GM12892 (cell line): ENCODE measurements at regions not wholly inside any gene's neighbourhood (a gene's known extent, or its start where the extent isn't known, plus 50 kb on each side); places are given as distances from the start of the nearest gene placed in this dataset.

Source experiments
- POLR2A ChIP-seq: IDR thresholded peaks from 2 replicates; pipeline ENCODE4 v1.6.1; 2011; ENCODE audit warnings: low read depth, low read length, control low read depth
- POLR2AphosphoS5 ChIP-seq: IDR thresholded peaks from 2 replicates; pipeline ENCODE4 v1.6.1; 2011; ENCODE audit warnings: low read depth, low read length, control low read depth
- TAF1 ChIP-seq: IDR thresholded peaks from 2 replicates; pipeline ENCODE4 v1.6.1; 2011; ENCODE audit warnings: low read depth, mild to moderate bottlenecking, control low read depth, low read length, borderline replicate concordance

- TF ChIP-seq POLR2A (no peak), TAF1 (no peak), POLR2AphosphoS5 (no peak)
These were observed 84.3 kb upstream of the ABI3BP start for GRCh38 chr3:101077361-101078011.
